Uterus (tissue), 3 donors: ENCODE measurements at regions not wholly inside any gene's neighbourhood (a gene's known extent, or its start where the extent isn't known, plus 50 kb on each side); places are given as distances from the start of the nearest gene placed in this dataset.
A peak's percentile ranks its signal among the peaks of the same experiment; 100 is the strongest.

Experiments used
- DNase-seq, 2 donors: peaks; one replicate each; pipeline ENCODE4 v3.0.0-alpha.2; 2019 to 2020
- H3K27ac ChIP-seq, 2 donors: fragments of 200-600 bp; sonication (generic); 1 replicate in 1 of 2; 2 replicates in 1 of 2; pipeline ENCODE4 v1.5.1; 2016 to 2018
- H3K27me3 ChIP-seq, 2 donors: fragments of 200-600 bp; sonication (generic); one replicate each; pipeline ENCODE4 v1.5.1; 2018 to 2019; ENCODE audit warnings: control low read depth in 1 of 2
- H3K36me3 ChIP-seq, 2 donors: fragments of 200-600 bp; sonication (generic); one replicate each; pipeline ENCODE4 v1.5.1; 2019; ENCODE audit warnings: control low read depth in 1 of 2
- H3K4me1 ChIP-seq, 2 donors: fragments of 200-600 bp; sonication (generic); one replicate each; pipeline ENCODE4 v1.5.1; 2018 to 2019; ENCODE audit warnings: control low read depth in 1 of 2
- H3K4me3 ChIP-seq, 2 donors: fragments of 200-600 bp; sonication (generic); 1 replicate in 1 of 2; 2 replicates in 1 of 2; pipeline ENCODE4 v1.5.1; 2018 to 2019; ENCODE audit warnings: mild to moderate bottlenecking in 1 of 2
- H3K9me3 ChIP-seq, 2 donors: fragments of 200-600 bp; sonication (generic); one replicate each; pipeline ENCODE4 v1.5.1; 2019; ENCODE audit warnings: control low read depth in 1 of 2
- CTCF ChIP-seq, 4 experiments: fragments of 200-600 bp in 2 of 4; fragments of 450-650 bp in 2 of 4; sonication (generic) in 2 of 4; IDR thresholded peaks; one replicate each; pipeline ENCODE4 v1.5.1; 2016 to 2019; ENCODE audit warnings: antibody characterized with exemption in 4 of 4, mild to moderate bottlenecking in 2 of 4, moderate library complexity in 1 of 4
- POLR2A ChIP-seq, 2 donors: fragments of 450-650 bp; IDR thresholded peaks; one replicate each; pipeline ENCODE4 v1.6.1; 2016; ENCODE audit warnings: antibody characterized with exemption in 2 of 2, mild to moderate bottlenecking in 1 of 2, moderate library complexity in 1 of 2
- intact Hi-C: fragments of 100-400 bp; cut with DNase I; formaldehyde crosslinking; loops from one replicate; pipeline ENCODE4 v1.15.1; 2023; ENCODE audit warnings: low total_unique reads
- donor health status: DM: yes; HTN: yes; CAD: no.

- no peaks in the 10 kb centered on the region for H3K9me3 ChIP-seq
These were observed 105.1 kb upstream of the HS6ST1 start for GRCh38 chr2:128423788-128424165.

GRCh38 chr2:128424406-128425171 lies 105.9 kb upstream of the HS6ST1 start:
- intact Hi-C loops = no loop called here
- no peak overlapping the region for H3K4me3 ChIP-seq
- H3K27ac ChIP-seq = no peak overlapping the region
- no peak for TF ChIP-seq CTCF (IDR thresholded peaks at IDR 0.05)
- TF ChIP-seq POLR2A (IDR thresholded peaks at IDR 0.05) = no peak
- peaks cover 0 to 3% of the 10 kb centered on the region in 2 donors for H3K9me3 ChIP-seq
- no peaks in the 10 kb centered on the region for H3K27me3 ChIP-seq
- H3K36me3 ChIP-seq = no peaks in the 10 kb centered on the region
- peak in 1 of 2 donors; percentile 4 for DNase-seq
- H3K4me1 ChIP-seq = no peaks in the 10 kb centered on the region

More at GRCh38 chr2:128423788-128424165, 105.1 kb upstream of the HS6ST1 start:
- Histone ChIP-seq H3K27me3 (no peaks in the 10 kb centered on the region), H3K4me3 (no peak overlapping the region), H3K36me3 (no peaks in the 10 kb centered on the region), H3K4me1 (no peaks in the 10 kb centered on the region), H3K27ac (no peak overlapping the region)
- peak in 1 of 2 donors; percentile 4 for DNase-seq
- intact Hi-C loops = no loop called here
- TF ChIP-seq POLR2A (IDR thresholded peaks at IDR 0.05) (no peak), CTCF (IDR thresholded peaks at IDR 0.05) (no peak)

GRCh38 chr2:128425216-128425615 lies 106.5 kb upstream of the HS6ST1 start:
- Histone ChIP-seq H3K4me3 (no peak overlapping the region), H3K27me3 (no peaks in the 10 kb centered on the region), H3K9me3 (peaks cover 0 to 5% of the 10 kb centered on the region in 2 donors), H3K36me3 (no peaks in the 10 kb centered on the region), H3K4me1 (no peaks in the 10 kb centered on the region), H3K27ac (no peak overlapping the region)
- no peak for DNase-seq
- intact Hi-C loops = no loop called here
- TF ChIP-seq CTCF (IDR thresholded peaks at IDR 0.05) (no peak), POLR2A (IDR thresholded peaks at IDR 0.05) (no peak)

- H3K27me3 ChIP-seq = no peaks in the 10 kb centered on the region
- peaks cover 0 to 5% of the 10 kb centered on the region in 2 donors for H3K9me3 ChIP-seq
- H3K4me3 ChIP-seq = no peak overlapping the region
- no peak for TF ChIP-seq POLR2A (IDR thresholded peaks at IDR 0.05)
- TF ChIP-seq CTCF (IDR thresholded peaks at IDR 0.05) = no peak
- peak in 1 of 2 donors; percentile 8 for DNase-seq
- intact Hi-C loops = no loop called here
- H3K4me1 ChIP-seq = no peaks in the 10 kb centered on the region
- H3K36me3 ChIP-seq = no peaks in the 10 kb centered on the region
- no peak overlapping the region for H3K27ac ChIP-seq
These were observed 107.3 kb upstream of the HS6ST1 start for GRCh38 chr2:128425731-128426620.

GRCh38 chr2:128427413-128427755 lies 108.7 kb upstream of the HS6ST1 start:
- Histone ChIP-seq H3K27me3 (no peaks in the 10 kb centered on the region), H3K4me1 (no peaks in the 10 kb centered on the region), H3K9me3 (peaks cover 0 to 5% of the 10 kb centered on the region in 2 donors), H3K27ac (no peak overlapping the region), H3K4me3 (no peak overlapping the region), H3K36me3 (no peaks in the 10 kb centered on the region)
- TF ChIP-seq POLR2A (IDR thresholded peaks at IDR 0.05) = no peak
- TF ChIP-seq CTCF (IDR thresholded peaks at IDR 0.05) = no peak
- no peak for DNase-seq
- intact Hi-C loops = no loop called here
